ENCODE measurements at regions not wholly inside any gene's neighbourhood (a gene's known extent, or its start where the extent isn't known, plus 50 kb on each side); places are given as distances from the start of the nearest gene placed in this dataset.

DNA sequence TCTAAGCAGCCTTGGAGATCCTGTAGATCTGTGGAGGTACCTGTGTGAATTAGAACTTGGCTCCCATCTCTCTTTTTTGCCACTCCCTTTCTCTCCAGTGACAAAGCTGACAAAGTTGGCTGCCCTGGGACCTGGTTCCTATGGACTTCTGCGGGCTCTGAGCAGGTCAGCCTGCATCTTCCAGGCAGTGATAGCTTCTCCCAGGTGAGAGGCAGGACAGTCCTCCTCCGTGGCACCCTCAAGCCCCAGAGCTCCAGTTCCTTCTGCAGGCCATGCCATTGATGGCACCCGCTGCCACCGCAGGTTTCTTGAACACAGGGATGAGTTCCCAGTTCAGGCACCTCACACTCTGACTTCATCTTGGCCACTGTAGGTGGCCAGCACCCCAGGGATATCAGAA is 73.5 kb upstream of the GRB10 start:
- H3K9ac ChIP-seq (ENCODE audit: insufficient read depth in 1 of 2, low read length in 2 of 2), result no peak overlapping the region
- H3K4me1 ChIP-seq (ENCODE audit: control insufficient read depth in 5 of 5, insufficient read depth in 5 of 5, low read length in 5 of 5), result no peaks in the 10 kb centered on the region
- no peak overlapping the region for H3K27ac ChIP-seq (ENCODE audit: low read depth in 1 of 2, low read length in 1 of 2)
- no peaks in the 10 kb centered on the region for H3K27me3 ChIP-seq (ENCODE audit: control insufficient read depth in 3 of 3, insufficient read depth in 3 of 3, low read length in 2 of 3)
- no peaks in the 10 kb centered on the region for H3K36me3 ChIP-seq (ENCODE audit: control insufficient read depth in 4 of 4, insufficient read depth in 4 of 4, low read length in 4 of 4)
- H3K4me3 ChIP-seq, result no peak overlapping the region
- 92 to 93% methylated on average over 4 of the region's 4 CpGs for WGBS, 2 donors
- TF ChIP-seq, protein P1, sequence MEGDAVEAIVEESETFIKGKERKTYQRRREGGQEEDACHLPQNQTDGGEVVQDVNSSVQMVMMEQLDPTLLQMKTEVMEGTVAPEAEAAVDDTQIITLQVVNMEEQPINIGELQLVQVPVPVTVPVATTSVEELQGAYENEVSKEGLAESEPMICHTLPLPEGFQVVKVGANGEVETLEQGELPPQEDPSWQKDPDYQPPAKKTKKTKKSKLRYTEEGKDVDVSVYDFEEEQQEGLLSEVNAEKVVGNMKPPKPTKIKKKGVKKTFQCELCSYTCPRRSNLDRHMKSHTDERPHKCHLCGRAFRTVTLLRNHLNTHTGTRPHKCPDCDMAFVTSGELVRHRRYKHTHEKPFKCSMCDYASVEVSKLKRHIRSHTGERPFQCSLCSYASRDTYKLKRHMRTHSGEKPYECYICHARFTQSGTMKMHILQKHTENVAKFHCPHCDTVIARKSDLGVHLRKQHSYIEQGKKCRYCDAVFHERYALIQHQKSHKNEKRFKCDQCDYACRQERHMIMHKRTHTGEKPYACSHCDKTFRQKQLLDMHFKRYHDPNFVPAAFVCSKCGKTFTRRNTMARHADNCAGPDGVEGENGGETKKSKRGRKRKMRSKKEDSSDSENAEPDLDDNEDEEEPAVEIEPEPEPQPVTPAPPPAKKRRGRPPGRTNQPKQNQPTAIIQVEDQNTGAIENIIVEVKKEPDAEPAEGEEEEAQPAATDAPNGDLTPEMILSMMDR (IDR thresholded peaks at IDR 0.05; ENCODE audit: control extremely low read depth, extremely low read depth), result no peak
- ATAC-seq (ENCODE audit: insufficient read depth, low FRiP score) (no peak), DNase-seq (no peak)
- peaks cover 0 to 3% (median 0%) of the 10 kb centered on the region in 4 donors for H3K9me3 ChIP-seq (ENCODE audit: control insufficient read depth in 4 of 4, insufficient read depth in 3 of 4, low read length in 3 of 4)

DNA sequence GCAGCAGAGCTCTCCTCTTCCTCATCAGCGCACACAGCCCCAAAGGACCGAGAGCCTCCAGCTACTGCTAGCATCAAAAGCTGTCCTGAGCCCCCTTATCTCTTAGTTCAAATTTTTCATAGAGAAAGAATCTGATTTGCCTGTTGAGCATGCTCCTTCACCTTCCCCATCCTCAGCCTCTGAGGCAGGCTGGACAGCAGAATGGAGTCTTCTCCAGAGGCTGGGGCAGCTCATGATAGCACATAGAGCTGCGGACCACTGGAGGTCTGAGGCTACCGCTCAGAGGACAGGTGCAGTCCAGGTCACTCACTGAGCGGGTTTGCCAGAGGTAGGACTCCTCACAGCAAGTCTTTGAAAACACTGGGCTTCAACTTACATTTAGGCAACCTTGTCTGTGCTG is 72.8 kb upstream of the GRB10 start:
- TF ChIP-seq, protein P1 (IDR thresholded peaks at IDR 0.05; ENCODE audit: control extremely low read depth, extremely low read depth), result no peak
- H3K4me1 ChIP-seq (ENCODE audit: control insufficient read depth in 5 of 5, insufficient read depth in 5 of 5, low read length in 5 of 5), result no peaks in the 10 kb centered on the region
- DNase-seq, result no peak

DNA sequence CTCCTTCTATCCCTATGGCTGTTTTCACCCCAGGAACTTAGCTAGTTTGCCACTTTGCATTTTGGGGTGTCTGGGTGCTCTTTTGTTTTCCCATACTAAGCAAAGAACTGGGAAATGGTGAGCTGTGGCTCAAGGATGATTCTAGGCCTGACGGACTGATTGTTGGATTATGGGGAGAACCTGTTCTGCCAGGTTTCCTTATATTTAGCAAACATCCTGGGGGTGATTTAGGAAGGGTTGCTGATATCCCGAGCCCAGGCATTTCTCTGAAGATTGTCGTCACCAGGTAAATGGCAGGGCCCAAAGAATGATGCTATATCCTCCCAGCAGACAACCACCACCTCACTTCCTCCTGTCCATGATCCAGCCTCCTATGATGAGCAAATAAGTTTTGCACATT is 72.1 kb upstream of the GRB10 start:
- WGBS, 2 donors, result 82% methylated on average over 3 of the region's 3 CpGs
- Histone ChIP-seq H3K4me3 (peak overlapping the region; percentile 9), H3K4me1 (ENCODE audit: control insufficient read depth in 5 of 5, insufficient read depth in 5 of 5, low read length in 5 of 5) (no peaks in the 10 kb centered on the region), H3K36me3 (ENCODE audit: control insufficient read depth in 4 of 4, insufficient read depth in 4 of 4, low read length in 4 of 4) (no peaks in the 10 kb centered on the region), H3K9ac (ENCODE audit: insufficient read depth in 1 of 2, low read length in 2 of 2) (no peak overlapping the region), H3K27me3 (ENCODE audit: control insufficient read depth in 3 of 3, insufficient read depth in 3 of 3, low read length in 2 of 3) (no peaks in the 10 kb centered on the region), H3K9me3 (ENCODE audit: control insufficient read depth in 4 of 4, insufficient read depth in 3 of 4, low read length in 3 of 4) (peaks cover 0 to 3% (median 0%) of the 10 kb centered on the region in 4 donors), H3K27ac (ENCODE audit: low read depth in 1 of 2, low read length in 1 of 2) (no peak overlapping the region)
- TF ChIP-seq, protein P1 (IDR thresholded peaks at IDR 0.05; ENCODE audit: control extremely low read depth, extremely low read depth), result no peak
- no peak for DNase-seq
- no peak for ATAC-seq (ENCODE audit: insufficient read depth, low FRiP score)

More for the DNA sequence above, 72.8 kb upstream of the GRB10 start:
- no peaks in the 10 kb centered on the region for H3K27me3 ChIP-seq (ENCODE audit: control insufficient read depth in 3 of 3, insufficient read depth in 3 of 3, low read length in 2 of 3)
- H3K9ac ChIP-seq (ENCODE audit: insufficient read depth in 1 of 2, low read length in 2 of 2), result no peak overlapping the region
- 96 to 97% methylated on average over 5 of the region's 5 CpGs for WGBS, 2 donors
- peaks cover 0 to 3% (median 0%) of the 10 kb centered on the region in 4 donors for H3K9me3 ChIP-seq (ENCODE audit: control insufficient read depth in 4 of 4, insufficient read depth in 3 of 4, low read length in 3 of 4)
- no peak overlapping the region for H3K4me3 ChIP-seq
- no peaks in the 10 kb centered on the region for H3K36me3 ChIP-seq (ENCODE audit: control insufficient read depth in 4 of 4, insufficient read depth in 4 of 4, low read length in 4 of 4)
- H3K27ac ChIP-seq (ENCODE audit: low read depth in 1 of 2, low read length in 1 of 2), result no peak overlapping the region
- ATAC-seq (ENCODE audit: insufficient read depth, low FRiP score), result no peak

DNA sequence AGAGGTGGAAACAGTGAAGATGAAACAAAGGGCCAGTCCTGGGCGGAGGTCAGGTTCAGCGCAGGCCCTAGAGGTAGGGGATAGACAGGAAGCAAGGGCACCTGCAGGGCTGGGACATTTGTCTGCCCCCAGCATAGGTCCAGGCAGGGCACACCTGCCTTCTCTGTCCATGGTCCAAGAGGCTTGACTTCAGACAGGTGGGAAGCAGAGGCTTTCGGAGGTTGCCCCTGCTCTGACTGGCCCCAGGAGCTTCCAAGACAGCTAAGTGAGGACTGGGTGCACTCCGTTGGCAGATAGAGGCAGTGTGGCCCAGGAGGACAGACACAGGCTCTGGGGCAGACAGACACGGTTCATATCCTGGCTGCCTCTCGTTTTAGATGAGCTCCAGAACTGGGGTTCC is 71.6 kb upstream of the GRB10 start:
- H3K4me1 ChIP-seq (ENCODE audit: control insufficient read depth in 5 of 5, insufficient read depth in 5 of 5, low read length in 5 of 5), result no peaks in the 10 kb centered on the region
- 94 to 98% methylated on average over 6 of the region's 6 CpGs for WGBS, 2 donors
- no peaks in the 10 kb centered on the region for H3K27me3 ChIP-seq (ENCODE audit: control insufficient read depth in 3 of 3, insufficient read depth in 3 of 3, low read length in 2 of 3)
- H3K4me3 ChIP-seq, result no peak overlapping the region
- no peaks in the 10 kb centered on the region for H3K36me3 ChIP-seq (ENCODE audit: control insufficient read depth in 4 of 4, insufficient read depth in 4 of 4, low read length in 4 of 4)
- TF ChIP-seq, protein P1 (IDR thresholded peaks at IDR 0.05; ENCODE audit: control extremely low read depth, extremely low read depth), result no peak
- DNase-seq (no peak), ATAC-seq (ENCODE audit: insufficient read depth, low FRiP score) (no peak)
- no peak overlapping the region for H3K9ac ChIP-seq (ENCODE audit: insufficient read depth in 1 of 2, low read length in 2 of 2)
- H3K27ac ChIP-seq (ENCODE audit: low read depth in 1 of 2, low read length in 1 of 2), result no peak overlapping the region
- H3K9me3 ChIP-seq (ENCODE audit: control insufficient read depth in 4 of 4, insufficient read depth in 3 of 4, low read length in 3 of 4), result peaks cover 0 to 3% (median 0%) of the 10 kb centered on the region in 4 donors
